ENCODE measurements at regions not wholly inside any gene's neighbourhood (a gene's known extent, or its start where the extent isn't known, plus 50 kb on each side); places are given as distances from the start of the nearest gene placed in this dataset.

- H3K27me3 ChIP-seq: no peaks in the 10 kb centered on the region
- TF ChIP-seq CTCF (IDR thresholded peaks at IDR 0.05; ENCODE audit: low read depth, low read length): no peak
- no peak overlapping the region for H3K4me3 ChIP-seq (ENCODE audit: low read depth, low read length)
- DNase-seq: no peak
- H3K9me3 ChIP-seq: no peaks in the 10 kb centered on the region
- no peaks in the 10 kb centered on the region for H3K4me1 ChIP-seq
- H3K36me3 ChIP-seq: no peaks in the 10 kb centered on the region
These were observed 195.1 kb upstream of the KLF6 start for GRCh38 chr10:3980144-3980543.

- no peak overlapping the region for H3K4me3 ChIP-seq (ENCODE audit: low read depth, low read length)
- no peaks in the 10 kb centered on the region for H3K27me3 ChIP-seq
- no peaks in the 10 kb centered on the region for H3K9me3 ChIP-seq
- TF ChIP-seq CTCF (IDR thresholded peaks at IDR 0.05; ENCODE audit: low read depth, low read length): no peak
- no peaks in the 10 kb centered on the region for H3K36me3 ChIP-seq
- H3K4me1 ChIP-seq: no peaks in the 10 kb centered on the region
- no peak for DNase-seq
These were observed 193.8 kb upstream of the KLF6 start for GRCh38 chr10:3978761-3979160.

GRCh38 chr10:3978174-3978573, 193.2 kb upstream of the KLF6 start:
- H3K27me3 ChIP-seq: no peaks in the 10 kb centered on the region
- H3K36me3 ChIP-seq: no peaks in the 10 kb centered on the region
- H3K9me3 ChIP-seq: no peaks in the 10 kb centered on the region
- no peak for DNase-seq
- H3K4me3 ChIP-seq (ENCODE audit: low read depth, low read length): no peak overlapping the region
- no peaks in the 10 kb centered on the region for H3K4me1 ChIP-seq
- no peak for TF ChIP-seq CTCF (IDR thresholded peaks at IDR 0.05; ENCODE audit: low read depth, low read length)

GRCh38 chr10:3977761-3978160, 192.8 kb upstream of the KLF6 start:
- H3K4me3 ChIP-seq (ENCODE audit: low read depth, low read length): no peak overlapping the region
- H3K36me3 ChIP-seq: no peaks in the 10 kb centered on the region
- H3K4me1 ChIP-seq: no peaks in the 10 kb centered on the region
- no peaks in the 10 kb centered on the region for H3K27me3 ChIP-seq
- no peak for DNase-seq
- H3K9me3 ChIP-seq: no peaks in the 10 kb centered on the region
- TF ChIP-seq CTCF (IDR thresholded peaks at IDR 0.05; ENCODE audit: low read depth, low read length): no peak

GRCh38 chr10:3976718-3977117, 191.7 kb upstream of the KLF6 start:
- H3K9me3 ChIP-seq: no peaks in the 10 kb centered on the region
- no peak for DNase-seq
- H3K4me3 ChIP-seq (ENCODE audit: low read depth, low read length): no peak overlapping the region
- no peaks in the 10 kb centered on the region for H3K27me3 ChIP-seq
- no peaks in the 10 kb centered on the region for H3K4me1 ChIP-seq
- no peak for TF ChIP-seq CTCF (IDR thresholded peaks at IDR 0.05; ENCODE audit: low read depth, low read length)
- no peaks in the 10 kb centered on the region for H3K36me3 ChIP-seq

GRCh38 chr10:3976171-3976570, 191.2 kb upstream of the KLF6 start:
- no peak overlapping the region for H3K4me3 ChIP-seq (ENCODE audit: low read depth, low read length)
- no peak for TF ChIP-seq CTCF (IDR thresholded peaks at IDR 0.05; ENCODE audit: low read depth, low read length)
- no peaks in the 10 kb centered on the region for H3K36me3 ChIP-seq

More at GRCh38 chr10:3976171-3976570, 191.2 kb upstream of the KLF6 start:
- H3K4me1 ChIP-seq: no peaks in the 10 kb centered on the region
- no peak for DNase-seq
- H3K9me3 ChIP-seq: no peaks in the 10 kb centered on the region
- no peaks in the 10 kb centered on the region for H3K27me3 ChIP-seq
